Endothelial cell of umbilical vein (primary cell): ENCODE measurements at regions not wholly inside any gene's neighbourhood (a gene's known extent, or its start where the extent isn't known, plus 50 kb on each side); places are given as distances from the start of the nearest gene placed in this dataset.

Experiments used
- BruUV-seq: library from RNA; stranded (reverse); fragments of 400-500 nt; replicated peaks from 2 replicates; lab custom pipeline; 2021; lab: Mats Ljungman, UMichigan
- CTCF ChIA-PET: fragments of 300-600, 350-600 bp; sonication (Branson Sonifier 250); formaldehyde crosslinking; loops from one replicate; lab custom pipeline; 2021; ENCODE audit warnings: antibody characterized with exemption, inconsistent platforms; lab: Charles Lee
- POLR2A ChIA-PET: fragments of 300-600, 350-600 bp; sonication (Branson Sonifier 250); formaldehyde crosslinking; loops from one replicate; lab custom pipeline; 2021; ENCODE audit warnings: antibody characterized with exemption, inconsistent platforms; lab: Charles Lee
- DNase-seq: peaks from one replicate; pipeline ENCODE4 v3.0.0-alpha.2; 2011; ENCODE audit warnings: low read depth, low spot score
- FAIRE-seq: peaks from 2 replicates; lab custom pipeline; 2011; peaks lifted over from hg19 to GRCh38; lab: Jason Lieb, UNC
- H2AFZ ChIP-seq: 2 replicates; pipeline ENCODE4 v1.6.0; 2012; ENCODE audit warnings: low read depth, low read length, control low read depth, inconsistent platforms
- H3K27ac ChIP-seq: 2 replicates; pipeline ENCODE4 v1.5.1; 2011; ENCODE audit warnings: low read depth, mild to moderate bottlenecking, control low read depth, low read length, moderate library complexity; ENCODE audit not compliant: insufficient read depth
- H3K27me3 ChIP-seq, 2 experiments: 2 replicates each; pipeline versions ENCODE4 v1.6.0 to v1.6.1; 2011; ENCODE audit warnings: low read length in 2 of 2, mixed read lengths in 1 of 2; ENCODE audit not compliant: control insufficient read depth in 2 of 2, insufficient read depth in 2 of 2
- H3K36me3 ChIP-seq, 2 experiments: 2 replicates in 1 of 2; 3 replicates in 1 of 2; pipeline ENCODE4 v1.5.1; 2011; ENCODE audit warnings: low read length in 2 of 2, mild to moderate bottlenecking in 1 of 2, moderate library complexity in 1 of 2; ENCODE audit not compliant: control insufficient read depth in 2 of 2, insufficient read depth in 2 of 2; ENCODE audit errors: extremely low read depth in 1 of 2
- H3K4me1 ChIP-seq: 3 replicates; pipeline ENCODE4 v1.5.1; 2011; ENCODE audit warnings: mild to moderate bottlenecking, low read length; ENCODE audit not compliant: control insufficient read depth, insufficient read depth; ENCODE audit errors: extremely low read depth
- H3K4me2 ChIP-seq: 2 replicates; pipeline ENCODE4 v1.6.1; 2011; ENCODE audit warnings: low read length, control low read depth, mixed read lengths; ENCODE audit not compliant: insufficient read depth
- H3K4me3 ChIP-seq, 3 experiments: fragments of 200-600 bp in 1 of 3; sonication (generic), shearing (Covaris generic) in 1 of 3; replicated peaks in 1 of 3; 2 replicates each; pipeline ENCODE4 v1.5.1; 2011 to 2016; ENCODE audit warnings: control low read depth in 3 of 3, low read length in 3 of 3, mild to moderate bottlenecking in 2 of 3, inconsistent platforms in 1 of 3, low read depth in 1 of 3, moderate library complexity in 1 of 3; ENCODE audit not compliant: insufficient read depth in 1 of 3
- H3K79me2 ChIP-seq: 2 replicates; pipeline ENCODE4 v1.6.0; 2012; ENCODE audit warnings: low read length, inconsistent platforms; ENCODE audit not compliant: control insufficient read depth, insufficient read depth
- H3K9ac ChIP-seq: replicated peaks from 2 replicates; pipeline ENCODE3; 2011; ENCODE audit warnings: low read length, control low read depth; ENCODE audit not compliant: insufficient read depth; ENCODE audit errors: extremely low read depth
- H3K9me1 ChIP-seq: replicated peaks from 3 replicates; pipeline ENCODE4 v1.6.0; 2011; ENCODE audit warnings: mild to moderate bottlenecking, low read length; ENCODE audit not compliant: control insufficient read depth, insufficient read depth; ENCODE audit errors: extremely low read depth
- H3K9me3 ChIP-seq: replicated peaks from 2 replicates; pipeline ENCODE4 v1.5.1; 2012; ENCODE audit warnings: low read length, inconsistent platforms; ENCODE audit not compliant: control insufficient read depth, insufficient read depth
- H4K20me1 ChIP-seq: replicated peaks from 2 replicates; pipeline ENCODE3; 2011; ENCODE audit warnings: mild to moderate bottlenecking, low read length; ENCODE audit not compliant: control insufficient read depth, insufficient read depth; ENCODE audit errors: extremely low read depth
- EZH2 ChIP-seq: IDR thresholded peaks from 2 replicates; pipeline ENCODE4 v1.6.1; 2012; ENCODE audit warnings: borderline replicate concordance, low read depth, mild to moderate bottlenecking, moderate library complexity, low read length, inconsistent platforms; ENCODE audit not compliant: severe bottlenecking
- FOS ChIP-seq: IDR thresholded peaks from 2 replicates; pipeline ENCODE4 v1.6.1; 2011; ENCODE audit warnings: mild to moderate bottlenecking, low read length, moderate library complexity, borderline replicate concordance; ENCODE audit not compliant: insufficient read depth
- GATA2 ChIP-seq: IDR thresholded peaks from 2 replicates; pipeline ENCODE4 v1.7.0; 2011; ENCODE audit warnings: low read depth, mild to moderate bottlenecking, moderate library complexity, mixed read lengths, low read length; ENCODE audit not compliant: insufficient read length, insufficient read depth
- MYC ChIP-seq: IDR thresholded peaks from one replicate; pipeline ENCODE4 v1.6.1; 2011; ENCODE audit warnings: mild to moderate bottlenecking, low read depth, low read length
- POLR2A ChIP-seq: IDR thresholded peaks from 2 replicates; pipeline ENCODE4 v1.6.1; 2012; ENCODE audit warnings: low read depth, mild to moderate bottlenecking, control low read depth, low read length
- POLR2AphosphoS5 ChIP-seq: IDR thresholded peaks from 2 replicates; pipeline ENCODE4 v1.6.1; 2012; ENCODE audit warnings: low read depth, mild to moderate bottlenecking, control low read depth, low read length, moderate library complexity; ENCODE audit not compliant: insufficient read depth
- dilution Hi-C: fragments of 300-500 bp; cut with MboI; formaldehyde crosslinking; loops from one replicate; pipeline ENCODE4 v1.15.0; 2019; ENCODE audit warnings: low sequenced_read_pairs; ENCODE audit not compliant: extremely low pct_ligation_motif_present
- intact Hi-C: fragments of 100-400 bp; cut with micrococcal nuclease; formaldehyde crosslinking; loops from one replicate; pipeline ENCODE4 v1.10.0; 2022
- TF ChIP-seq, protein P1 (sequence below), 2 donors: IDR thresholded peaks; 1 replicate in 1 of 2; 2 replicates in 1 of 2; pipeline ENCODE4 v1.5.1; 2011; ENCODE audit warnings: low read length in 2 of 2, mild to moderate bottlenecking in 2 of 2, moderate library complexity in 2 of 2, control low read depth in 1 of 2, inconsistent platforms in 1 of 2, low read depth in 1 of 2; ENCODE audit not compliant: insufficient read depth in 1 of 2; ENCODE audit errors: extremely low read depth in 1 of 2
- TF ChIP-seq, protein P2 (sequence below): IDR thresholded peaks from 2 replicates; pipeline ENCODE4 v1.6.1; 2011; ENCODE audit not compliant: insufficient read depth, insufficient read length

GRCh38 chr3:126277629-126278378 lies 79.4 kb downstream of the KLF15 start:
- no peak overlapping the region for H3K27ac ChIP-seq
- dilution Hi-C loops = no loop called here
- H3K4me2 ChIP-seq = no peak overlapping the region
- no peaks in the 10 kb centered on the region for H3K9me1 ChIP-seq
- no peaks in the 10 kb centered on the region for H3K9me3 ChIP-seq
- peaks cover 0 to 2% of the 10 kb centered on the region in 2 experiments for H3K27me3 ChIP-seq
- H3K9ac ChIP-seq = no peak overlapping the region
- no TSS peak for BruUV-seq
- H2AFZ ChIP-seq = no peak overlapping the region
- CTCF ChIA-PET = interaction anchor here (0.6 kb wide), 1 partner anchor 10 kb away, joined by 4 read pairs; no protein-coding TSS in a partner anchor
- no peaks in the 10 kb centered on the region for H4K20me1 ChIP-seq
- DNase-seq (no peak), FAIRE-seq (no peak)
- no peak for TF ChIP-seq POLR2A
- no peak for TF ChIP-seq EZH2
- TF ChIP-seq MYC = no peak
- TF ChIP-seq FOS = no peak
- no peak for TF ChIP-seq GATA2
- TF ChIP-seq, protein P1, sequence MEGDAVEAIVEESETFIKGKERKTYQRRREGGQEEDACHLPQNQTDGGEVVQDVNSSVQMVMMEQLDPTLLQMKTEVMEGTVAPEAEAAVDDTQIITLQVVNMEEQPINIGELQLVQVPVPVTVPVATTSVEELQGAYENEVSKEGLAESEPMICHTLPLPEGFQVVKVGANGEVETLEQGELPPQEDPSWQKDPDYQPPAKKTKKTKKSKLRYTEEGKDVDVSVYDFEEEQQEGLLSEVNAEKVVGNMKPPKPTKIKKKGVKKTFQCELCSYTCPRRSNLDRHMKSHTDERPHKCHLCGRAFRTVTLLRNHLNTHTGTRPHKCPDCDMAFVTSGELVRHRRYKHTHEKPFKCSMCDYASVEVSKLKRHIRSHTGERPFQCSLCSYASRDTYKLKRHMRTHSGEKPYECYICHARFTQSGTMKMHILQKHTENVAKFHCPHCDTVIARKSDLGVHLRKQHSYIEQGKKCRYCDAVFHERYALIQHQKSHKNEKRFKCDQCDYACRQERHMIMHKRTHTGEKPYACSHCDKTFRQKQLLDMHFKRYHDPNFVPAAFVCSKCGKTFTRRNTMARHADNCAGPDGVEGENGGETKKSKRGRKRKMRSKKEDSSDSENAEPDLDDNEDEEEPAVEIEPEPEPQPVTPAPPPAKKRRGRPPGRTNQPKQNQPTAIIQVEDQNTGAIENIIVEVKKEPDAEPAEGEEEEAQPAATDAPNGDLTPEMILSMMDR (IDR thresholded peaks at IDR 0.05; ENCODE audit: extremely low read depth in 1 of 2, insufficient read depth in 1 of 2, low read depth in 1 of 2, low read length in 2 of 2) = no peak
- TF ChIP-seq, protein P2, sequence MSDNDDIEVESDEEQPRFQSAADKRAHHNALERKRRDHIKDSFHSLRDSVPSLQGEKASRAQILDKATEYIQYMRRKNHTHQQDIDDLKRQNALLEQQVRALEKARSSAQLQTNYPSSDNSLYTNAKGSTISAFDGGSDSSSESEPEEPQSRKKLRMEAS = no peak
- no peak for TF ChIP-seq POLR2AphosphoS5
- POLR2A ChIA-PET = no interaction called here
- H3K4me1 ChIP-seq = peaks cover 10% of the 10 kb centered on the region
- intact Hi-C loops = no loop called here
- no peak overlapping the region for H3K4me3 ChIP-seq
- H3K36me3 ChIP-seq = no peaks in the 10 kb centered on the region
- no peaks in the 10 kb centered on the region for H3K79me2 ChIP-seq
